ENCODE measurements at regions not wholly inside any gene's neighbourhood (a gene's known extent, or its start where the extent isn't known, plus 50 kb on each side); places are given as distances from the start of the nearest gene placed in this dataset.

- Histone ChIP-seq H3K79me2 (no peaks in the 10 kb centered on the region), H3K4me2 (ENCODE audit: low read length) (no peak overlapping the region), H3K27me3 (ENCODE audit: control insufficient read depth, insufficient read depth, low read length) (no peaks in the 10 kb centered on the region), H3K36me3 (ENCODE audit: control insufficient read depth, insufficient read depth, low read length) (no peaks in the 10 kb centered on the region), H2AFZ (no peak overlapping the region), H3K4me1 (no peaks in the 10 kb centered on the region), H3K4me3 (ENCODE audit: low read depth, low read length) (no peak overlapping the region), H3K27ac (no peak overlapping the region), H3K9ac (no peak overlapping the region), H3K9me3 (ENCODE audit: control insufficient read depth, low read length) (no peaks in the 10 kb centered on the region)
- TF ChIP-seq CTCF (IDR thresholded peaks at IDR 0.05): no peak
Measured at GRCh38 chr3:127115691-127116351, 77.1 kb upstream of the PRR23E start.

DNA sequence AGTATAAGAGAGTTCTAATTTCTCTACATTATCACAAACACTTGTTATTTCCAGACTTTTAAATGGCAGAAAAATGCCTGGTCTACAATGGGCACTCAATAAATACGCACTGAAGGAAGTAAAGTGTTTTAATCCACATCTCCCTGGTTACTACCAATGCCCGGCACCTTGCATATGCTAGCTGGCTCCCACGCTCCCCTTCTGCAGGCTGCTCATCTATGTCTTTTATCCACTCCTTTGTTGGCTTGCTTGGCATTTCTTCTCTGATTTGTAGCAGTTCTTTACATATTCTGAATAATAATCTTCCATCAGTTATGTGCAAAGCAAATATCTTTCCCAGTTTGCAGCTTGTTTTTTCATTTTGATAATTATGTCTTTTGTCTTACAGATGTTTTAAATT lies 74.6 kb upstream of the PRR23E start:
- H3K4me2 ChIP-seq (ENCODE audit: low read length): no peak overlapping the region
- H3K79me2 ChIP-seq: no peaks in the 10 kb centered on the region
- no peak for TF ChIP-seq CTCF (IDR thresholded peaks at IDR 0.05)
- H3K27me3 ChIP-seq (ENCODE audit: control insufficient read depth, insufficient read depth, low read length): no peaks in the 10 kb centered on the region
- H3K27ac ChIP-seq: no peak overlapping the region
- no peak overlapping the region for H3K9ac ChIP-seq
- no peak overlapping the region for H3K4me3 ChIP-seq (ENCODE audit: low read depth, low read length)
- no peaks in the 10 kb centered on the region for H3K4me1 ChIP-seq
- H3K36me3 ChIP-seq (ENCODE audit: control insufficient read depth, insufficient read depth, low read length): no peaks in the 10 kb centered on the region
- H3K9me3 ChIP-seq (ENCODE audit: control insufficient read depth, low read length): no peaks in the 10 kb centered on the region
- no peak overlapping the region for H2AFZ ChIP-seq

DNA sequence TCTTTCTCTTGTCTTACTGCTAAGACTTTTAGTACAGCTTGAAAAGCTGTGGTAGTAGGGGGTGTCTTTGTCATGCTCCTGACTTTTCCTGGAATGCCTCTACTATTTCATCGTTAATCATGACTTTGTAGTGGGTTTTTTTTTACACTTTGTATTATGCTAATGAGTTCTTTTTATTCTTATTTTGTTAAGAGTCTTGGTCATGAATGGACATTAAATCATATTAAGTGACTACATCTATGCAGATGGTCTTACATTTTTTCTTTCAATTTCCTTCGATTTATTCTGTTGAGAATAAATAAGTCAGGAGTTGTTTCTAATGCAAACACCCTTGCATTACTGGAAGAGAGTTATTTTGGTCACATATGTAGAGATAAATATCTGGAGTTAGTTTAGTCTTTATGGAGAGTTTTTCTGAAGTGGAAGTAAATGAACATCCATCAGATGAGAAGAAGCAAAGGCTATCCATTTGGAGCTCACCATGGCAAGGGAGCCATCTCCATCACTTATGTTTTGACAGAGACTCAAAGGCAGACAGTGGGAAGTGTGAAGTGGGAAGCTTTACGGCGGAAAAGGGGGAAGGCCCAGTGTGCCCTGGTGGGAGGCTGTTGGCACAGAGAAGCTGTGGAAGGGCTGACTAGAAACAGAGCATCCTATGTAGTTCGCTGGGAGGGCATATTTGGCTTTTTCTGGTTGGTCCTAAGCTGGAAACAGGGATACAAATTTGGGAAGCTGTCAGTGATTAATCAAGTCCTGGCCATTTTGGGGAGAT lies 73.1 kb upstream of the PRR23E start:
- no peaks in the 10 kb centered on the region for H3K4me1 ChIP-seq
- no peaks in the 10 kb centered on the region for H3K9me3 ChIP-seq (ENCODE audit: control insufficient read depth, low read length)
- no peak overlapping the region for H3K4me3 ChIP-seq (ENCODE audit: low read depth, low read length)
- no peak overlapping the region for H2AFZ ChIP-seq
- H3K9ac ChIP-seq: no peak overlapping the region
- H3K4me2 ChIP-seq (ENCODE audit: low read length): no peak overlapping the region
- H3K27me3 ChIP-seq (ENCODE audit: control insufficient read depth, insufficient read depth, low read length): no peaks in the 10 kb centered on the region
- TF ChIP-seq CTCF (IDR thresholded peaks at IDR 0.05): no peak
- no peak overlapping the region for H3K27ac ChIP-seq
- H3K36me3 ChIP-seq (ENCODE audit: control insufficient read depth, insufficient read depth, low read length): no peaks in the 10 kb centered on the region
- H3K79me2 ChIP-seq: no peaks in the 10 kb centered on the region

GRCh38 chr3:127120851-127121647 lies 71.9 kb upstream of the PRR23E start:
- H3K9ac ChIP-seq: no peak overlapping the region
- no peak overlapping the region for H3K27ac ChIP-seq
- H3K9me3 ChIP-seq (ENCODE audit: control insufficient read depth, low read length): no peaks in the 10 kb centered on the region
- H3K79me2 ChIP-seq: no peaks in the 10 kb centered on the region
- H3K4me2 ChIP-seq (ENCODE audit: low read length): no peak overlapping the region
- no peaks in the 10 kb centered on the region for H3K4me1 ChIP-seq
- no peak overlapping the region for H3K4me3 ChIP-seq (ENCODE audit: low read depth, low read length)
- no peak for TF ChIP-seq CTCF (IDR thresholded peaks at IDR 0.05)
- H2AFZ ChIP-seq: no peak overlapping the region
- H3K27me3 ChIP-seq (ENCODE audit: control insufficient read depth, insufficient read depth, low read length): no peaks in the 10 kb centered on the region
- H3K36me3 ChIP-seq (ENCODE audit: control insufficient read depth, insufficient read depth, low read length): no peaks in the 10 kb centered on the region
